ENCODE measurements at regions not wholly inside any gene's neighbourhood (a gene's known extent, or its start where the extent isn't known, plus 50 kb on each side); places are given as distances from the start of the nearest gene placed in this dataset.
A peak's percentile ranks its signal among the peaks of the same experiment; 100 is the strongest.

GRCh38 chr5:6995115-6995514, 281.9 kb downstream of the TENT4A start:
- no peak for DNase-seq (ENCODE audit: low read depth, low spot score)
- H3K27ac ChIP-seq, result no peak overlapping the region

- DNase-seq (ENCODE audit: low read depth, low spot score), result peak; percentile 16
- no peak overlapping the region for H3K27ac ChIP-seq
These were observed 287.1 kb downstream of the TENT4A start for GRCh38 chr5:7000310-7000709.

- no peak overlapping the region for H3K27ac ChIP-seq
These were observed 297.4 kb downstream of the TENT4A start for GRCh38 chr5:7010591-7010990.

GRCh38 chr5:7012057-7012456, 298.8 kb downstream of the TENT4A start:
- no peak overlapping the region for H3K27ac ChIP-seq
- no peak for DNase-seq (ENCODE audit: low read depth, low spot score)

More at GRCh38 chr5:7010591-7010990, 297.4 kb downstream of the TENT4A start:
- DNase-seq (ENCODE audit: low read depth, low spot score), result no peak

GRCh38 chr5:7014611-7015010, 301.4 kb downstream of the TENT4A start:
- DNase-seq (ENCODE audit: low read depth, low spot score), result no peak
- no peak overlapping the region for H3K27ac ChIP-seq

- no peak overlapping the region for H3K27ac ChIP-seq
- no peak for DNase-seq (ENCODE audit: low read depth, low spot score)
These were observed 302.5 kb downstream of the TENT4A start for GRCh38 chr5:7015586-7016256.

GRCh38 chr5:7016999-7017747, 303.9 kb downstream of the TENT4A start:
- no peak for DNase-seq (ENCODE audit: low read depth, low spot score)
- H3K27ac ChIP-seq, result no peak overlapping the region

- DNase-seq (ENCODE audit: low read depth, low spot score), result no peak
These were observed 305.0 kb downstream of the TENT4A start for GRCh38 chr5:7018198-7018597.

GRCh38 chr5:7018601-7019000, 305.4 kb downstream of the TENT4A start:
- H3K27ac ChIP-seq, result no peak overlapping the region
- no peak for DNase-seq (ENCODE audit: low read depth, low spot score)

More at GRCh38 chr5:7018198-7018597, 305.0 kb downstream of the TENT4A start:
- H3K27ac ChIP-seq, result no peak overlapping the region

GRCh38 chr5:7036192-7036835, 323.1 kb downstream of the TENT4A start:
- no peak overlapping the region for H3K27ac ChIP-seq
- DNase-seq (ENCODE audit: low read depth, low spot score), result no peak

GRCh38 chr5:7039074-7039473, 325.8 kb downstream of the TENT4A start:
- no peak for DNase-seq (ENCODE audit: low read depth, low spot score)
- H3K27ac ChIP-seq, result no peak overlapping the region

- H3K27ac ChIP-seq, result no peak overlapping the region
- DNase-seq (ENCODE audit: low read depth, low spot score), result no peak
These were observed 326.9 kb downstream of the TENT4A start for GRCh38 chr5:7040111-7040510.

- DNase-seq (ENCODE audit: low read depth, low spot score), result no peak
- no peak overlapping the region for H3K27ac ChIP-seq
These were observed 330.6 kb downstream of the TENT4A start for GRCh38 chr5:7043797-7044196.

GRCh38 chr5:7047511-7048261, 334.5 kb downstream of the TENT4A start:
- no peak for DNase-seq (ENCODE audit: low read depth, low spot score)
- H3K27ac ChIP-seq, result no peak overlapping the region

GRCh38 chr5:7050986-7051385, 337.8 kb downstream of the TENT4A start:
- H3K27ac ChIP-seq, result no peak overlapping the region
- DNase-seq (ENCODE audit: low read depth, low spot score), result no peak

GRCh38 chr5:7053125-7053524, 339.9 kb downstream of the TENT4A start:
- no peak for DNase-seq (ENCODE audit: low read depth, low spot score)
- no peak overlapping the region for H3K27ac ChIP-seq

- DNase-seq (ENCODE audit: low read depth, low spot score), result no peak
- H3K27ac ChIP-seq, result no peak overlapping the region
These were observed 340.4 kb downstream of the TENT4A start for GRCh38 chr5:7053528-7054209.

- no peak overlapping the region for H3K27ac ChIP-seq
- no peak for DNase-seq (ENCODE audit: low read depth, low spot score)
These were observed 329.3 kb upstream of the ADCY2 start for GRCh38 chr5:7066471-7067235.

- H3K27ac ChIP-seq, result no peak overlapping the region
- no peak for DNase-seq (ENCODE audit: low read depth, low spot score)
These were observed 327.8 kb upstream of the ADCY2 start for GRCh38 chr5:7068156-7068555.

Measured in epithelial cell of prostate (primary cell).